ENCODE measurements at regions not wholly inside any gene's neighbourhood (a gene's known extent, or its start where the extent isn't known, plus 50 kb on each side); places are given as distances from the start of the nearest gene placed in this dataset.

- no peak for DNase-seq
Observed at GRCh38 chr1:98374098-98374497, 287.4 kb upstream of the SNX7 start.

- no peak for DNase-seq
Observed at GRCh38 chr1:98373056-98373455, 288.5 kb upstream of the SNX7 start.

- DNase-seq, result no peak
Observed at GRCh38 chr1:98371764-98372163, 289.8 kb upstream of the SNX7 start.

DNA sequence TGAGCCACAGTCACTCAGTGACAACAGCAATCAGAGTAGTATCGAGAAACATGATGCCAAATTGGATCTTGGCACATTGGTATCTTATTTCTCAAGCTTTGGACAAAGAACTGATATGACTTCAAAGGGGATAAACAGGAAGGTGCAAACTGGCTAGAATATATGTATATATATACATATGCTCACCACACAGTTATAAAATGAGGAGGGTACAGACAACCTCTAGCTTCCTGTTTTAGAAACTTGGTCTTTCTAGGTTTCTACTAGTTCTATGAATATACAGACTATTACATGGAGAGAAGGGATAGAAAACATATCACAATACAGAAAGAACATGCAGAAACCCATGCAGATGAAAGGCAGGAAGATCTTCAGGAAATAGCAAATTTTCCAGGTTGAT lies 292.1 kb upstream of the SNX7 start:
- DNase-seq, result no peak

DNA sequence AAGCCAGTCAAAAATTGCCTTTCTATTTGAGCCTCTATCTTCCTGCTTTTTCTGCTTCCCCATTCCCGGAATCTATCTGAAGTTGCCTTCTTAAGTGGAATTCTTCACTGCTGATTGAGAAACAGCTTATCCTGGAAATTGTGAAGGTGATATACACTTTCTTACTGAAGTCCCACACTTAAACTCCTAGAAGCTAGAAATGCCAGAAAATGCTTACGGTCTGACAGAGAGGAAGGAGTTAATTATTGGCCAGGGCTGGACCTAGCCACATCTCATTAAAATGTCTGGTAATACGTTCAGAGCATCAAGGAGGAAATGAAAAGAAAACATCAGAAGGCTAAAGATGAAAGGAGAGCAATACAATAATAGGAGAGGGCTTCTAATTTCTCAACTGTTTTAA lies 292.5 kb upstream of the SNX7 start:
- DNase-seq, result no peak

DNA sequence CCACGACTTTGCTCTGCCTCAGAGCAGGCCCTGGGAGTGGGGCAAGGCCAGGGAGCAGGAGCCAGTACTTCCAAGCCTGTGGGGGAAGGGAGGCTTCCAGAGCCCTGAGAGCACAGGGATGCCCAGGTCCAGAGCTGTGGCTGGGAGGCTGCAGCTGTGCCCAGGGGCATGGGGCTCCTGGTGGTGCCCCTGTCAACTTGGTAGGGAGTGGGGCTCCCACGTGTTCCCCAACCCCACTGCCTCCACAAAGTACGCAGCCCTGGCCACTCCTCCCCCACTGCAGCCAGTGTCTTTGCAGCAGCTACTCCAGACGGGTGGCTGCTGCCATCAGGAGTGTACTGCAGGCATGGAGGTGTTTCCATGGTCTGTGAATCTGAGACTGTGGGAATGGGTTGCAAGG lies 294.1 kb upstream of the SNX7 start:
- no peak for DNase-seq

- no peak for DNase-seq
Observed at GRCh38 chr1:98366343-98366742, 295.2 kb upstream of the SNX7 start.

DNA sequence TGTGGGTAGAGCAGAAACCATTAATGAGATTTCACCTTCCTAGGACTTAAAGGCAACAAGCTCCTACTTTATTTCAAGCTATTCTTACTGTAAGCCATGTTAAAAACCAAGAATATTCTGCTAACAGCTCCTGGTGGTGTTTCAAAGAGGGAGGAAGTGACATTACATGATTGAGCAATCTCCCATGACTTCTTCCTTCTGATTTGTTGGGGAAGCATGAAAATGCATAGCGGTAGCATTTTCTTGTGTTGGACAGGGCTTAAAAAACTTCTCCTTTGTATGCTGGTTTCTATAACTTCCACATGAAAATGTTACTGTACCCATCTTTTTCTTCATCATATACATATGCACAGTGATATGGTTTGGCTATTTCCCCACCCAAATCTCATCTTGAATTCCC lies 297.0 kb upstream of the SNX7 start:
- DNase-seq, result no peak

GRCh38 chr1:98360864-98361263 lies 300.7 kb upstream of the SNX7 start:
- DNase-seq, result no peak

DNA sequence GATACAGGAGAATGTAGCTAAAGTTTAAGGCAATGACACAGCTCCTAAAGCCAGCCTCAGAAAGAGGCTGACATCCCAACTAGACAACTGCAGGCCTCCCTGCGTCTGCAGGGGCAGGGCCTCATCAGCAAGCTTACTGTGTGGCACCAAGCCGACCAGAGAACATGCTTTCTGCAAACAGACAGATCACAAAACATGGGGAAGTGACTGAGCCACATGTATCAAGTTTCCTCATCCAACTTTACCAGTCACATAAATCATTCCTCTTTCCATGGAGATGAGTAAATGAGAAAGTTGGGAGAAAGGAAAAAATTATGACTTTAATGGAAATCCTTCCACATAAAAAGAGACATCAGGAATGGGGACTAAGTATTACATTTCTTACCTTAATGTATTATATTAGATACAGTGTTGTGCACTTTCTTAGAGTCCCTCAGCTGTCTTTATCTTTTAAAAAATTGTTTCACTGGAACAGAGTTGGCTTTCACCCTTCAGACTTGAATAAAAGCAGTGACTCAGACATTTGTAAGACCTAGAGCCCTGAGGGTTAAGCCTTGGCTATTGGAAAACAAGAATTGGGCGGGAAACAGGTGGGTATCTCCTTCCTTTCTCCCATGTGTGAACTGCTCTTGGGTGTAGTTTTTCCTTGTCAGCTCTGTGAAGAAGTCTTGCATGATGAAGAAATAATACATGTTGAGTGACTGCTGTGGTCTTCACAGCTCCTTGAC lies 305.7 kb upstream of the SNX7 start:
- no peak for DNase-seq

DNA sequence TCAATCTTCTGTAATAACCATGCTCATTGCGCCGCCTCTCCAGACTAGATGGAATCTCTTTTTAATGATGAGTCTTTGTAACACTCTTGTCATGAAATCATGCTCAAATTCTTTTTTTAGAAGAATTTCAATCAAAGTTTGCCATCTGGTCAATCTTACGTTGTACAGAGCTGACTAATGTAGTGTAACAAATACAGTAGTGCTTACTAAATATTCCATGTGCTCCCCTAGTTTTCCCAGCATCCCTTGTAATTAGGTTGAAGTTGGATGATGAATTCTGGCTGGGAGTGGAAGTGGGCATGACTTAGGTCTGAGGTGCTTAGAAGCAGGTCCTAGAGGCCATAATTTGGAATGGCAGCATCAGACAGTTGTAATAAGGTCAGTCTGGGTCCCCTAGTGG lies 309.1 kb upstream of the SNX7 start:
- DNase-seq, result no peak

GRCh38 chr1:98351561-98351960 lies 310.0 kb upstream of the SNX7 start:
- DNase-seq, result no peak

DNA sequence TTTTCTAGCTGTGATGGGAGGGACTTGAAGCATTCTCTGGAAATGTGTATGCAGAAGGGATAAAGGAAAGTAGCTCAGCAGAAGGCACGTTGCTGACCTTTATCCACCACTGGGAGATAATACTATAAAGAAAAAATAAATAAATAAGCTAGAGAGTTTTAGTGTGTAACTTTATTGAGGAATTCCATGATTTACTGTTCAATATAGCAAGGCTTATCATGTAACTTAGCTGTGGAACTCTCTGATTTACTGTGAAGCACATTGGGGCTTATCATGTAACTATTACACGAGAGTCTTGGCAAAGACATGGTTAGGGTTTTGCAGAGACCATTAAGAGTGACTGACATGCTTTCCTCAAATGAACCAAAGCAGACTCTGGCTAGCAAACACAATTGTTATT lies 316.1 kb upstream of the SNX7 start:
- DNase-seq, result no peak

- no peak for DNase-seq
Observed at GRCh38 chr1:98344731-98345130, 316.8 kb upstream of the SNX7 start.

DNA sequence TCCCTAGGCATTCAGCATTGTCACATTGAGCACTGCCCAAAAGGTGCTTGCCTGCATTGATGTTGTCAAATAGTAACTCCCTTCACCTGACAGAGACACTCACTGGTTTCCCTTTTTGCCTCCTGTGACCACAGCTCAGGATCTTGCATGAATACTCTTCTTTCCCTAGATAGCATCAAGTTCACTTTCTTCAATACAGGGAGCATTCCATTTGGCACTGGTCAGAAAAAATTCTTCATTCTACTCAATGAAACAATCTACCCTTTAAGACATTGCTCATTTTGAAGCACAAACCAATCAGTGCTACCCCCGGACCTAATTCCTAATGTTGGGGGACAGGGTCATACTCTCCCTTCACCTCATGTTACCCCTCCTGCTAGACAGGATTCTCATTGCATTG lies 319.0 kb upstream of the SNX7 start:
- DNase-seq, result no peak

DNA sequence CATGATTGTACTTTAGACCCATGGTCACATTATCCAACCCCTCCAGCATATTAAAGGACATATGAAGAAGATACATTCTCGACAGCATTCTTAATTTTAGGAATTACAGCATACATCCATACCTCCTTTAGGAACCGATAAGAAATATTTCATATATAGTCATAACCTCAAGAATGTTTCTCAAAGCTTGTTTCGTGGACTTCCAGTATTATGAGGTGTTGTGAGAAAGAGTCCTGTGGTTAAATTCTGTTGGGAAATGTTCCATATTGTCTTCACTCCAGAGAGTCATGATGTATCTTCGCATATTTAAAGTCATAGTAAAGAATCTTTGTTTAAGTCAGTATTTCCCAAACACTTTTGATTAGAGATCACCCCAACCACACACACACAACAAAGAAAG lies 321.0 kb upstream of the SNX7 start:
- DNase-seq, result no peak

DNA sequence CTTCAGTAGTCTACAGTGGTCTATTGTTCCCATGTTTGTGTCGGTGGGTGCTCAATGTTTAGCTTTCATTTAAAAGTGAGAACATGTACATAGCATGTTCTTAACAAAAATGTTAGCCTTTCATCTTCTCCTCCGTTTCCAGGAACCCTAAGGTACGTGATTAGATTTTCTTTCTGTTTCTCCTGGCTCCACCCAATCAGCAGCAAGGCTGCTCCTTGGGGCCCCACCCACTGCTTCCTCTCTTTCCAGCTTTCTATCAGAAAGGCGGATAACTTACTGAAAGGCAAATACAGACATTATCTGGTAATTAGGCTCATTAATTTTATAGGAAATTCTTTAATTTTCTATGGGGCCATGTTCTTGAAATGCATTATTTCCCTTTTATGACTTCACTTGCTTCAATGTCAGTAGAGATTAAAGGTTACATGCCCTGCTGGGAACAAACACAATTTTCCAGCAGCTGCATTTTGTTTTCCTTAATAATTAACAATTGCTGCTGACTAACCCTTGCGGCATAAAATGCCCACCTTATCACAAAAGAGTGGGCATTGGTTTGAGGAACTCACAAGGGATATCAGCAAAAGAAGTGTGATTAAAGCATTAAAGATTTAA lies 324.9 kb upstream of the SNX7 start:
- no peak for DNase-seq

- no peak for DNase-seq
Observed at GRCh38 chr1:98333936-98334335, 327.6 kb upstream of the SNX7 start.

DNA sequence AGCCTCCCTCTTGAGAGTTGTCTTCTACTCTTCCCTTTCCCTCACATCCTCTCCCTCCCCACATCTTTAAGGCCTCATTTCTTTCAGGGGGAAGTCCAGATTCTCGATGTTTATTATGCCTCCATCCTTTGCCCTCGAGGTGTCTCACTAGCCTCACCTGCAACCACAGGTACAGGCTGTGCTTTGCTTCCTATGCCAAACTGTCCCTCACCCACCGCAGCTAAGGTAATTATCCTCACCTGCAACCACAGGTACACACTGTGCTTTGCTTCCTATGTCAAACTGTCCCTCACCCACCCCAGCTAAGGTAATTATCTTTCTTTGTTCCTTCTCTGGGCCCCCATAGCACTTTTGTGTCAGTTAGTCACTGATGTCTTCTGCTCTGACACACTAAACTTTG lies 328.1 kb upstream of the SNX7 start:
- DNase-seq, result no peak

- DNase-seq, result no peak
Observed at GRCh38 chr1:98331718-98332311, 329.7 kb upstream of the SNX7 start.

GRCh38 chr1:98331243-98331642 lies 330.3 kb upstream of the SNX7 start:
- no peak for DNase-seq

DNA sequence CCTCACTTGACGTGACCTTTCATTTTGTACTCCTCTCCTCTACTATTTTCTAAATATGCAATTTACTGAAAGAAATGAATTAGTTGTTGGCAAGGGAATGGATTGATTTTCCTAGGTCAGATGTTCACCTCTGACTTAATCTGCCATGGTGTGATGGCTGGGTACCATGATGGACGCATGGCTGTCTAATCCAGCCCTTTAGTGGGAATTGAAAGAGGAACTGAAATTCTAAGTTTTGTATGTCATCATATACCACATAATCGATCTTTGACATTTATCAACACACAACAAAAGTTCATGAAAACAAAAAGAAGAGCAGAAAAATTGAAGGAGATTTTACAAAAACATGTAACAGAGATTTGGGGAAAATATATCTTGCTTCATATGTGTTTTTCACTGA lies 331.3 kb upstream of the SNX7 start:
- DNase-seq, result no peak

DNA sequence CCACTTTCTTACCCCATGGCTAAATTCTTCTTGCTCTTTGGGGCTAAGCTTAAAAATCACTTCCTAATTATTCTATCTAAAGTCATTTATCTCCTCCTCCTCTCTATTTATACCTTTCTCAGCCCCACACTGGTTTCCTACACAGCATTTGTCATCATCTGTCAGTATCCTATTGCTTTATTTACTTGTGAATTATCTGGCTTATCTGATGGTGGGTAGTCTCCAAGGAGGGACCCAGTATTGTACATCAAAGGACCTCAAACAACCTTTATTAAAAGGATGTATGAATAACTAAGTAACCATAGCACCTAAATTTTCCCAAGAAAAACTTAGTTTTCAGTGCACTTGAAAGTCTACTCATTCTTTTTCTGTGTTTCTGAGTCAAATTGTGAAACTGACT lies 332.7 kb upstream of the SNX7 start:
- no peak for DNase-seq

DNA sequence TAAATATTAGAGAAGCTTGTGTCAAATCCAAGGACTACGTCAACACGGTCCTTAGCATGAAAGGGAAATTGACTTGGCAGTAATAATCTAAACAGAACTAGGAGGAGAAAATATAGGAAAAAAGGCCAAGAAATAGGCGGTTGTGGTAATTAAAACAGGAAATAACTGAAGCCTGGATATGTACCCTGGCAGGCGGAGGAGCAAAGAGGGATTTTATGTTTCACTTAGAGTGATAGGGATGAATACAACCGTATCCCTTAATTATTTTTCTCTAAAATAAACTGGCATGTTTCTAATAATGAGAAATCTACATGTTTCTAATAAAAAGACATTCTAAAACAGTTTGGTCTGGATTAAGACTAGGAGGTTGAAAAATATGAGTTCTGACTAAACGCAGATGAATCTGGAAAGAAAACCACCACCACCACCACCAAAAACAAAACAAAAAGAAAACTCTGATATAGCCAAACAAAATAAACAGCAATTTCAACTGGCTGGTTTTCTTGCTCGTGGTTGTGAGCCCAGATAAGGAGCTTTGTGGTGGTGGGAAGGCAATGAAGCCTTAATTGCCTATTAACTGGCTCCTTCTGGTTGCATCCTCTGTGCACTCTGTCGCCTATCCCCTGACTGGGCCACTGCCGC lies 334.2 kb upstream of the SNX7 start:
- no peak for DNase-seq

All from stimulated activated naive CD4-positive, alpha-beta T cell treated with Interleukin-2 at 50 U/mL for 16 hours (primary cell).